ENCODE measurements at regions not wholly inside any gene's neighbourhood (a gene's known extent, or its start where the extent isn't known, plus 50 kb on each side); places are given as distances from the start of the nearest gene placed in this dataset.

DNA sequence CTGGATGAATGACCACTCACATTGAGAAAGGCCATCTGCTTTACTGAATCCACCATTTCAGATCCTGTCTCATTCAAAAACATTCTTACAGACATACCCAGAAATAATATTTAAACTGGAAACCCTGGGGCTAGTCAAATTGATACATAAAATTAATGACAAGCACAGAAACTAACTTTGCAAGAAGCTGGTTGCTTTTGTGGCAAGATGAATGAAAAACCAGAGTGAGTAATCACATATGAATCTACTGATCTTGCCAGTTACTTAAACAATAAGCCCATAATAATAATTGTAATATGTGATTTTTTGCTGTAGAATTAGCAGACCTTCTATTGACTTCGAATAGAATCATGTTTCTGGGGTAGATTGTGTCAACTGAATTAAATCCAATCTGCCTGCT is 235.1 kb downstream of the PPARGC1A start:
- TF ChIP-seq, protein P1, sequence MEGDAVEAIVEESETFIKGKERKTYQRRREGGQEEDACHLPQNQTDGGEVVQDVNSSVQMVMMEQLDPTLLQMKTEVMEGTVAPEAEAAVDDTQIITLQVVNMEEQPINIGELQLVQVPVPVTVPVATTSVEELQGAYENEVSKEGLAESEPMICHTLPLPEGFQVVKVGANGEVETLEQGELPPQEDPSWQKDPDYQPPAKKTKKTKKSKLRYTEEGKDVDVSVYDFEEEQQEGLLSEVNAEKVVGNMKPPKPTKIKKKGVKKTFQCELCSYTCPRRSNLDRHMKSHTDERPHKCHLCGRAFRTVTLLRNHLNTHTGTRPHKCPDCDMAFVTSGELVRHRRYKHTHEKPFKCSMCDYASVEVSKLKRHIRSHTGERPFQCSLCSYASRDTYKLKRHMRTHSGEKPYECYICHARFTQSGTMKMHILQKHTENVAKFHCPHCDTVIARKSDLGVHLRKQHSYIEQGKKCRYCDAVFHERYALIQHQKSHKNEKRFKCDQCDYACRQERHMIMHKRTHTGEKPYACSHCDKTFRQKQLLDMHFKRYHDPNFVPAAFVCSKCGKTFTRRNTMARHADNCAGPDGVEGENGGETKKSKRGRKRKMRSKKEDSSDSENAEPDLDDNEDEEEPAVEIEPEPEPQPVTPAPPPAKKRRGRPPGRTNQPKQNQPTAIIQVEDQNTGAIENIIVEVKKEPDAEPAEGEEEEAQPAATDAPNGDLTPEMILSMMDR (IDR thresholded peaks at IDR 0.05) = no peak
- no peak for TF ChIP-seq POLR2AphosphoS5 (IDR thresholded peaks at IDR 0.05; ENCODE audit: low read depth, low read length)
- TF ChIP-seq SIN3A (IDR thresholded peaks at IDR 0.05; ENCODE audit: borderline replicate concordance, insufficient read depth, low read depth, low read length) = no peak
